ENCODE measurements at regions not wholly inside any gene's neighbourhood (a gene's known extent, or its start where the extent isn't known, plus 50 kb on each side); places are given as distances from the start of the nearest gene placed in this dataset.

DNA sequence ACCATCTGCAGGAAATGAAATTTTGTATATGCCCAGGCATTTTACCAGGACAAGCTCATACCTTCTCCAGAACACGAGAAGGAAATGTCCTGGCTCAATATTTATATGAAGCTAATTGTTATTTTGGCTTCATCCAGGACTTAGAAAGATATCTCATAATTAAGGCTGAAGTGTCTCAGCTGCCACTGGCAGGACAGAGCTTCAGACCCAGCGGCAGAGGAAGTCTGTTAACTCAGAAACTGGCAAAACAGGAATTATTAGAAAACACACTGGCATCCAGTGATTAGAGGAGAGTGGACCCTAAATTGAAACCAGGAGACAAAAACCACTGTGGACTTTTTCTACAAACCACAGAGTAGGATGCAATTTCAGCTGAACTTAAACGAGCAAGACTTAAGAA lies 329.7 kb downstream of the CYRIA start:
- no peak for FAIRE-seq
- DNase-seq (ENCODE audit: low spot score): no peak

DNA sequence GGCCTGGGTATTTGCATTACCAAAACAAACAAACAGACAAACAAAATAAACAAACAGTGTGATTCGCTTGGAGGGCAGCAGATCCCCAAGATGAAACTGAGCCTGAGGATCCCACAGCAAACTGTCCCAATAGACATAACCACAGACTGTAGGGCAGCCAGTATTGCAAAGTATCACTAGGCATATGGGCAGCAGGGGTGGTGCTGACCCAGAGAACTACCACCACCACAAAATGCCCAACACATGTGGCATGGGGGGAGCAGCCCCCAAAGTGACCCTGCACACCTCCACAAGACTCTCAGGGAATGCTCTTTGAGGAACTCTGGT lies 330.1 kb downstream of the CYRIA start:
- DNase-seq (ENCODE audit: low spot score): no peak

DNA sequence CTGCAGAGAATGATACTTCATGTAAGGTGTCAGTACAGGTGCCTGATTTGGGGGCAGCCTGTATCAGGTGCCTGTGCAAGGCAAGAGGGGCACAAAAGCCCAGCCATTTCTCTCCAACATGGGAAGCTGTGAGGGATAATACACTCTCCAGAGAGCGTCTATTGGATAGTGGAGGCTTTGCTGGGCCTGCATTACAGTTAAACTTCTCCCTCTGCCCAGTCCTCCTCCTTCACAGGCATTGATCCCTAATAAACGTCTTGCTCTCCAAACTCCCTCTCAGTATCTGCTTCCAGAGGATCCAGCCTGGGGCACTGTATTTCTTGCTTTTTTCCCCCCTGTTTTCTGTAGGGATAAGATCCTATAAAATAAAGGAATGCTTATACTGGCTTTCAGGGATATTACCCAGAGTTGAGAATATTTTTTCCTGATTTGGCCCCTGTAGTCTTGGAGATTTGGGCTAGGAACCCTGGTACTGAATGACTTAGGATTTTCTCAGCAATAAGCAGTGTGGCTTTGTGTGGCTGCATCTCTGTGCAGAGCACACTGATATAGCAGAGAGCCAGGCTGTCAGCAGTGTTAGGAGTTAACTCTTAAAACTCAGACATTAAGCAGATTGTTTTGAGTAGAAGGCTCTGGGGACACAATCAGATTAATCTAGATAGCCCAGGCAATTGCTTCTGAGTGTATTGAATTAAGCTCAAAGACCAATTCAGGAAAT lies 330.6 kb downstream of the CYRIA start:
- FAIRE-seq (no peak), DNase-seq (ENCODE audit: low spot score) (no peak)

More for the DNA sequence above, 330.1 kb downstream of the CYRIA start:
- no peak for FAIRE-seq

DNA sequence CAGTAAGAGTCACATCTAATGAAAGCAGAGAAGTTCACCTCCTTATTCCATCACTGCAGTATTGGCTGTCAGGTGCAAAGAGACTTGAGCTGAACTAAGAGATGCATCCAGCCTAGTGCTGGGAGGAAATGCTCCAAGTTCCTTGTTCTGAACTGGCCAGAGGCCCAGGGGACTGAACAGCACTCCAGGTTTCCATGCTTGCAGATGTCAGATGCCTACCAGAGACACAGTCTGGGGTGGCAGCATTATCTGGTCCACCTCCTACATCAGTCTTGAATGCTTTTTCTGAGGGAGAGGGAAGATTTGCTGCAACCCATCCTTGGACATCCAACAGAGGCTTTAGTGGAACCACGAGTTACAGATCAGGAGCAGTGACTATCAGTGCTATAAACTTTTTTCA lies 331.3 kb downstream of the CYRIA start:
- no peak for DNase-seq (ENCODE audit: low spot score)
- FAIRE-seq: no peak

DNA sequence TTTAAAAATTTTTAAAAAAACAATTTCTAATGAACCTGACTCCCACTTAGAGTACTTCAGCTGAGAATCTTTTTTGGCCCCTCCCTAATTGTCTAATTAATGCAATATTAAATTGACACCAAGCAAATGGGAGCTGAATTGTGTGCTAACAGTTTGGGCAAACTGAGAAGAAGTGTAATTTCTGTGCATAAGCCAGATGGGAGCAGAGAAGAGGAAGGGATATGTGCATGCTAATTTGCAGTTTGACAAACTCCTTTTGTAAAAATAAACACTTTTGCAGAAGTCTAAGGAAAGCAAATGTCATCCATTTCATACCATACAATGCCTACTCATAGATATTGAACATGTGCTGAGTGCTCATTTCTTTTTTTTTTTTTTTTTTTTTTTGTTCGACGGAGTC lies 332.0 kb downstream of the CYRIA start:
- FAIRE-seq (no peak), DNase-seq (ENCODE audit: low spot score) (no peak)

DNA sequence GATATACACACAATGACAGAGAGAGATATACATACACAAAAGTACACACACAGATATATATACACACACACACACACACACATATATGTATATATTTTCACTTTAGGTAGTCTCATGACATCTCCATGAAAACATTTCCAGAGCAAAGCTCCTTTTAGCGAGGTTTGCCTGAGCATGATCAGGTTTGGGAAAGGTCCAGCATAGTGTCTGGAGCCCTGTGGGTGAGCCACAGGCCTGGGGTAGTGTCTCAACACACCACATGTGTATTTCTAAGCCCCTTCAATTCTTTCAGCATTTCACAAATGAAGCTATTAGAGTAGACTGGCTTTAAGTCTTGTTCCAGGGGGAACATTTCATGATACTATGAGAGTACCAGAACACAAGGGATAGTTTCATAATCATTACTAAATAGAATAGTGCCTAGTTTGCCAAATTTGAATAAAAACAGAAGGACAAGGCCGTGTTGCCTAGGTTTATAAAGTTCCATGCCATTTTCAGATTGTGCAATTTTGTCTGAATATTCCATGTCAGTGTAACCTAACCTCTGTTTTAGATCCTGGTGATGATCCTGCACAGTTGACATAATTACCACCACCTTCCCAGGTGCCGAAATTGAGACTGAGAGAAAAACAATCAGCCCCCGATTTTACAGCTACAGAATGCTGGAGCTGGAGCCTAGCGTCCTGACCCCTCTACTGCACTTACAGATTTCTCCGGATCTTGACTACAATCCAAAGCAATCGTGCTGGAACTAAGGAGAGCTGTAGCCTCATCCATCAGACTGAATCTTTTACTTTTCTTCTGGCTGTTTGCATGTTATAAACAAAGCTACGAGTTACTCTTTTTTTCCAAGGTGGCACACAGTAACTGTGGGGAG lies 332.7 kb downstream of the CYRIA start:
- DNase-seq (ENCODE audit: low spot score) (no peak), FAIRE-seq (no peak)

DNA sequence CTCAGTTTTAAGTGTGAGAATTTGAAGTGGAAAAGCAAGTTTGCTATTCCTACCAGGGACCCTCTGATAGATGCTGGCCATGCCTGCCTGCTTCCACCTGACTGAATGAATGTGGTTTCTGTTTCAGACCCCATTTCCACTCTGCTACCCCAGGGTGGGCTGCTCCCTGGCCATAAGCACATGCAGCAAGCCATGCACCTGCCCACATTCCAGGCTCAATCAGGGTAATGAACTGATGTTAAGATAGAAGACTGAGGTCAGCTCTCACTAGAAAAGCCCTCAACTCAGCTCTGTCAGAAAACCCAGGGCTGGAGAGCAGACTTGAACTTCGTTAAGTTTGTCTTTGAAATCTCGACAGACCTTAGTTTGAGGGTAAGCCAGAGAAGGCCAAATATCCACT lies 333.9 kb downstream of the CYRIA start:
- no peak for DNase-seq (ENCODE audit: low spot score)

DNA sequence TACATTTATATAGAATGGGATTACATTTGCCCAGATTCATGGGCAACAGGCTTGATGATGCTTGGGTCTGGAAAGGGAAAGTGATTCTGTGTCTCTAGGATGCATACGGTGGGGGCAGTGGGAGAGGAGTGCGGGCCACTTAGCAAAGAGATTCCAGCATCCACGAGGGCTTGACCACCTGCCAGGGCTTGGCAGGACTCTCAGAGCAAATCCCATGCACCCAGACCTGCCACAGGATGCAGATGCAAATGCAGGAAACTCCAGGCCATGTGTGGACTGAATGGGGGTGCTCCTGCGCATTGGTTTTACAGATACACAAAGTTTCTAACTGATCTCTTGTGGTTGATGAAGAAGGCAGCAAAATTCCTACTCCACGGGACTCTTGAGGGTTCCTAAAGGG lies 334.7 kb downstream of the CYRIA start:
- DNase-seq (ENCODE audit: low spot score): no peak
- no peak for FAIRE-seq

More for the DNA sequence above, 333.9 kb downstream of the CYRIA start:
- no peak for FAIRE-seq

DNA sequence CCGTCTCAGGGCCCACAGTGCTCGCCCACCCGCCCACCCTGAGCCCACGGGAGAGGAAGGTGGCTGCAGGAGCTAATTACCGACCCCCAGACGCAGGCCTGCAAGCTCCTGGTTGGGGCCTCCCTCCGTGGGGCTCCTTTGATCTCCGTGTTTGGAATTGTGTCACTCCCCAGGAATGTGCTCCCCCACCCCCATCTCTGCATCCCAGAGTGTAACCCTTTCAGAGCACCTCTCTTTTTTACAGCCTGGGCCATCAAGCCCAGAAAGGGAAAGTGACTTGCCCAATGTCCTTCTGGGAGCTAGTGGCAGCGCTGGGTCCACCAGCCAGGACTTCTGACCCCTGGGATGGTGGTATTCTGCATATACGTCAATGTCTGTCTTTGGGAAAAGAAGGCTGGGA lies 335.1 kb downstream of the CYRIA start:
- DNase-seq (ENCODE audit: low spot score): peak; percentile 80
- no peak for FAIRE-seq

DNA sequence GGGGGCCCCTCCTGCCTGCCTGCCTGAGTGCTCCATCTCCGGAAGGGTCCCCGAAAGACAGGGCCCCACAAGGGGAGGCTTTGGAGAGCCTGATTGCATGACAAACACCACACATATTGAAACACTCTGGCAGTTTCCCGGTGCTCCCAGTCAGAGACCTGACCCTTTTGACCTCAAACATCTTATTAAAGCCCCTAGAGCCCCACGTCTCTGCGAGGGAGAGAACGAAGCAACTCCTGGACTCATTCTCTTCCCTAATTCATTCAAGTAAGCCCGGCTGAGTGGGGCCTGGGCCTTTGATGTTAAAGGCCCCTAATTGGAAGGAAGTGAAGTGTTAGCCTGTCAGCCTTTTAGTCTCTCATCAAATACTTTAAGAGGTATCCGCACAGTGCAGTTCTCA lies 335.6 kb downstream of the CYRIA start:
- FAIRE-seq: no peak
- DNase-seq (ENCODE audit: low spot score): peak; percentile 26

DNA sequence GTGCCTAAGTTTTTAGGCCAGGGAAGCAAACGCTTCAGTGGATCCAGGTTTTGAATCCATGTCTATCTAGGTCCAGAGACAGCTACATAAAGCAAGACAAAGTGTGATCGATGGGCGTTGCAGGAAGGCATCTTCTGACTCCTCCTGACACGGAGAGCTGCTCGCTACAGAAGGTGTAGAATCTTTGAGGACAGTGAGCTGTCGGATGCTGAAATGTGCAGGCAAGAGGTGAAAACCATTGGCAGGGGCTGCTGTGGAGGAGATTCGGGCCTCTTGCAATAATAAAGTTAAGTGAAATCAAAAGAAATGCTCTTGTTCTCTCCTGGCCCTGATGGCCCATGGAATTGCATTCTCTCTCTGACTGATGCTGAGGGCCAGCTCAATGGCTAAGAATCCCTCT lies 336.2 kb downstream of the CYRIA start:
- DNase-seq (ENCODE audit: low spot score) (no peak), FAIRE-seq (no peak)

DNA sequence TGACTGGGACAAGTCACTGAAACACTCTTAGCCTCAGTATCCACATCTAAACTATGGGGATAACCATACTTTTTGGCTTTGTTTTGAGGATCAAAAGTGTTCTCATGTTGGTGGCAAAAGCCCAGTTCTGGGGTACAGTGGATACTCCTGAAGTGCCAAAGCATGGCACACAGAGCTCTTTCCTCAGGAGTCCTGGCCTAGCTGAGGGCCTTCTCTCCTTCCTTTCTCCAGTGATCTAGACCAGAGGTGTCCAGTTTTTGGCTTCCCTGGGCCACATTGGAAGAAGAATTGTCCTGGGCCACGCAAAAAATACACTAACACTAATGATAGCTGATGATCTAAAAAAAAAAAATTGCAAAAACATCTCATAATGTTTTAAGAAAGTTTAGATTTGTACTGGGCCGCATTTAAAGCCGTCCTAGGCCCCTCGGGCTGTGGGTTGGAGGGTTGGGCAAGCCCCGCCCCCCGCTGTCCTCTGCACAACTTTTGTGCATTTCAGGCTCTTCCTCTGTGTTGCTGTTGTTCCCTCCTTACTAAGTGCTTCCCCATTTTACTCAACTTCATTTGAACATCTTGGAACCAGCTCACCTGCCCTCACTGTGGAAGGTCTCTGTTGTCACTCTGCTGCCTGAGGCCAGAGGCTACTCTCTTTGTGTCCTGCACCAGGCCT lies 337.0 kb downstream of the CYRIA start:
- DNase-seq (ENCODE audit: low spot score): no peak

DNA sequence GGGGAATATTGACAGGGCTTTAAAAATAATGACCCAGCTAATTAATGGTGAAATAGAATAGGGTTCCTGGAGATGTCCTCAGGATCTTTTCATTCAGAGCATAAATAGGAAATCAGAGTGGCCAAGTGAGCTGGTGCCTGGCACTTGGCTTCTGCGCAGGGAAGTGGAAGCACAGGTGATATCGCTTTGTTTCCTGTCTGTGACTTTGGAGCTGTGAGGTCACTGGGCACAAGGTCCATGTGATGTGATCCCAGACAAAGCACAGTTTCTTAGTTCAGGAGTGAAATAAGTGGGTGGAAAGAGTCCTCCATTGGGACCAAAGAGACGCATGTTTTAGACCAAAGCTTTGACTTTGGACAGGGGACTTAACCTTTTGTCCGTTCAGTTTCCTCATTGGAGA lies 338.3 kb downstream of the CYRIA start:
- FAIRE-seq: no peak
- DNase-seq (ENCODE audit: low spot score): no peak

More for the DNA sequence above, 337.0 kb downstream of the CYRIA start:
- FAIRE-seq: no peak

DNA sequence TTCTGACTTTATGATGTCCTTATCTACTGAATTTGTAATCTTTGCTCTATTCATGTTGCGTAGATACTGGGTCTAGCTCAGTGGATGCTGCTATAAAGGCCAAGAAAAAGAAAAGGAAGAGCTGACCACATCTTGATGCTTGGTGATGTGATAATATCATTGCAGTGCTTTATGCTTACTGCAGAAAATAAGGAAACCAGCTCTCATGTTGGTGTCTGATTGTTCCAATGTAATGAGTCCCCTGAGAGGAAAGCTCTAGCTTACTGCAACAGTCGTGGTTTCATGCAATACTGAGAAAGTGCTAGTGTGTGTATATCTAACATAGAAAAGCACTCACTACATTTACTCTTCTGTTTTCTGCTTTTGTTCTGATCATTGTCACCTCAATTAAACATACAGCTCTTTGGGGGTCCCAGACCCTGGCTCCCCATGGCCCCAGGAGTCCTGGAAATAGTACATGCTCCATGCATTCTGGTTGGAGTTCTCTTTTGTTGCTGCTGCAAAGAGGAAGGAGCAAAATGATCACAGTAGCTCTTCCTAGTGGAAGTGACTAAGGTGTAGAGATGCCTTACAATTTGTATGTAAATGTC lies 338.8 kb downstream of the CYRIA start:
- DNase-seq (ENCODE audit: low spot score) (no peak), FAIRE-seq (no peak)

DNA sequence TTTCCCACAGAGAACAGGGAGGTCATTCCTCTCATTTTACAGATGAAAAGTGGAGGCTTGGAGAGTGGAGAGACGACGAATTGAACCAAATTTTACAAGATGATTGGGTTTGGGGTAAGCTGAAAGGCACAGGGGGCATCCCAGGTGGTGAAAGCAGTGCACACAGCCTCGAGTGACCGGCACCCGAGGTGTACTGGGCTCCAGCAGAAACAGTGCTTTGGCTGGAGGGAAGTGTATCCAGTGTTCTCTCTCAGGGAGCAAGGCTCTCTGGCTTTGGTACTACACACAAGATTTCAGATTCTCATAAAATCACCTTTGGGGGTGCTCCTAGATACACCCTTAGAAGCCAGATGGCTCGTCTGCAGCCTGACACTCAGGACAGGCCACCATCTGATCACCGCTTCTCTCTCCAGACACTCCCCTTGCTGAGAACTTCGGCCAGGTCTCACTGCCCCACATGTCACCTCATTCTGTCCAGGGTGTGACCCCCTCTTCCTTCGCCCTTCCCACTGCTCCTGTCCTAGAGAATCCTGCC lies 339.6 kb downstream of the CYRIA start:
- FAIRE-seq (no peak), DNase-seq (ENCODE audit: low spot score) (no peak)

DNA sequence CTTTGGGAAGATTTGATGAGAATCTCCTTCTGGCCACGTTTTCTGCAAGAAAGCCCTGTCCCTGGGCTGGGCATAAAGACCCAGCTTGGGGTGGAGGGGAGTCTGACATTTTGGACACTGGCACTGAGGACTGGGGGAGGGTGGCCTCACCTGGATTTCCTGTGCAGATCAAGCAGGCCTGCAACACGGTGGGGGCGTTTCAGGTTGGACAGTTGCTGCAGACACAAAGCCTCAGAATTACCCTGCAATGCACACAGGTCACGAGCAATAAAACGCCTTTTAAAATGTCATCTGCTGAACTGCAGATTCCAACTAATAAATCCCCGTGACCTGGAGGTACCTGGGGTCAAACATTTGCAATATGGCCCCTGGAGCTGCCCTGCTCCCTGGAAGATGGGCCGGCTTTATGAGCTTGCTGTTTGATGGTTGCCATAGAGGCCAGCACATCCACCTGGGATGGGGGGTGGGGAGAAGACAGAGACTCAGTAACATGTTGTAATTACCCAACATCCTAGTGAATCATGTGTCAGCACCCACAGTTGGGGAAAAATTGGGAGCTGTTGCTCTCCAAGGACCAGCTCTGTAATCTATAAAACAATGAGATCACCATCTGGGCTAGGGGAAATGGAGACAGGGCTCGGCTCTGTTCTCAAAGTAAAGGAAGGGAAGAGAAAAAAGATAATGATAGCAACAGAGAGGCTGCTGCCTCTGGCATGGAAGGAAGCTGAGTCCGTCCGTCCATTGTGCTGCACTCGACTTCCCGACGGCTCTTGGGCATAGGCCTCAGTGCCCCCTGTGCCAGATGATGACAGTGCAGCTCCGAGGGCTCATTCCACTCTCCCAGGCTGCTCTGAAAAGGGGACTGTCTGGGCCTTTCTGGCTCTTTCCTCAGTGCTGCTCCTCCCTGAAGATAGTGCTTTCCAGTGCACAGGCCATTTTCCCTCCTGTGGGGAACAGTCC lies 340.3 kb downstream of the CYRIA start:
- FAIRE-seq: no peak
- no peak for DNase-seq (ENCODE audit: low spot score)

DNA sequence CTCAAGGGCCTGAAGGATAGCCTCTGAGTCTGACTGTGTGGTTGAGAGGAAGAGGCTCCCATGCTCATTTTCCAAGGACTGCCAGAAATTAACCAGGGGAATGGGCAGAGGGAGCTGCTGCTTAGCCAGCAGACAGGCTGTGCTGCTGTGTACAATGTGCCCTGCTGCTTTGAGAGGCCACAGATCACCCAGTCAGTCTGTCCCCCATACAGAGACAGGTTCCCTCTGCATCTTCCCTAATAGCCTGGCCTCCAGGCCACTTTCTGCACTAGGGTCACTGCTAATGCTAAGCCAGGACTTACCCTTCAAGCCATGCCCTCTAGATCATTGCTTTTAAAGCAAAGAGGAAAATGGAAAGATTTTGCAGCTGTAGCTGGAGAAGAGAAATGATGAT lies 341.1 kb downstream of the CYRIA start:
- DNase-seq (ENCODE audit: low spot score) (no peak), FAIRE-seq (no peak)

DNA sequence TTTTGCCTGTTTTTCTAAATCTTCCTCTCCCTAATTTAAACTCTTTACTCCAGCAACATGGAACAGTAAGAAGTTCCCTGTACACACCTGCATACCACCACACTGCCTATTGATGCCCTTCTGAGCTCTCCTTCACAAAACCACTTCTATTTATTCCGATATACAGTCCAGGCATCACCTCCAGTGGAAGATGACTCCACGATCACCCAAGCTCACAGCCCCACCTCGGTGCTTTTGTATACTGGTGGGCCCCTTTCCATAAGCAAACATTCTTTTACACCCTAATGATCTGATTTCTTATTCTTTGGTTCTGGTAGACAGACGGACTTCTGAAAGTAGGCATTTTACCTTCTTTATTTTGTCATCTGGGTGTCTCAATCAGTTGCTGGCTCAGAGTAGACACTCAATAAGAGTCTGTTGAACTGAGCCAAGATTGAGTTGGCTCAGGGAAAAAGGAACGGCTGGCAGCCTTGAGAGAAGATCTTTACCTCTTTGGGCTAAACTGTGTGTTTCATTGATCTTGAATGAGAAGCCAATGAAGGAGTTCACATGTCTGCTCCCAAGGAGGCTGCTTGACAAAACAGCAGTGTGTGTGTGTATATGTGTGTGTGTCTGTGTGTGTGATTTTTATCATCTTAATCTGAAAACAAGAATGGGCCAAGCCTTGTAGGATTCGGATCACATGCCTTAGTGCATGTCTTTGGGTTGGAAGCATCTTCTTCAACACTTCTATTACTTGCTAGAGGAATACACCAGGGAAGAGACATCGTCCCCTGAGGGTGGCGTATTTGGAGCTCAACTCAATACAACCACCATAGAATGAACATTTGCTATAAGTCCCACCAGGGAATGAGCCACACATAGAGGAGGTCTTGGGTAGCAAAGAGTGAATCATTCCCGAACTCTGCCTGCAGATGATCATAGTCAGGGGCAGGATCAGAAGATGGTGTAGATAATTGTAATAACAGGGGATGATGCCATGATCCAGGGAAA lies 341.8 kb downstream of the CYRIA start:
- FAIRE-seq: no peak
- DNase-seq (ENCODE audit: low spot score): no peak

DNA sequence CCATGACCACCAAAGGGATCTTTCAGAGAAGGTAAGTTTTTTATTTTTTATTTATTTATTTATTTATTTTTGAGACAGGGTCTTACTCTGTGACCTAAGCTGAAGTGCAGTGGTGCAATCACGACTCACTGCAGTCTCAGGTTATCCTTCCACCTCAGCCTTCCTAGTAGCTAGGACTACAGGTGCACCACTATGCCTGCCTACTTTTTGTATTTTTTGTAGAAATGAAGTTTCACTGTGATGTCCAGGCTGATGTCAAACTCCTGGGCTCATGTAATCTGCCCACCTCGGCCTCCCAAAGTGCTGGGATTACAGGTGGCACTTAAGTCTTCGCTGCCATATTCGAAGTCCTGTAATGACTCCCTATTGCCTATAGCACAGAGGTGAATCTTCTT lies 342.5 kb downstream of the CYRIA start:
- FAIRE-seq: no peak
- DNase-seq (ENCODE audit: low spot score): no peak
